Activated CD8-positive, alpha-beta memory T cell treated with anti-CD3 and anti-CD28 coated beads, Interleukin-2, amount 50 U/mL, for 24 hours (primary cell): ENCODE measurements at regions not wholly inside any gene's neighbourhood (a gene's known extent, or its start where the extent isn't known, plus 50 kb on each side); places are given as distances from the start of the nearest gene placed in this dataset.

ENCODE experiments used
- DNase-seq: peaks from one replicate; pipeline ENCODE4 v3.0.0-alpha.2; 2020; ENCODE audit errors: extremely low read depth

- no peak for DNase-seq
These were observed 125.1 kb downstream of the ETS2 start for GRCh38 chr21:38930853-38931252.

- DNase-seq: no peak
These were observed 124.3 kb downstream of the ETS2 start for GRCh38 chr21:38930066-38930465.

GRCh38 chr21:38929652-38930051 lies 123.9 kb downstream of the ETS2 start:
- DNase-seq: no peak

- DNase-seq: no peak
These were observed 123.4 kb downstream of the ETS2 start for GRCh38 chr21:38929142-38929541.

- DNase-seq: no peak
These were observed 122.0 kb downstream of the ETS2 start for GRCh38 chr21:38927776-38928175.

GRCh38 chr21:38925923-38926322 lies 120.2 kb downstream of the ETS2 start:
- DNase-seq: no peak

- DNase-seq: no peak
These were observed 119.7 kb downstream of the ETS2 start for GRCh38 chr21:38925478-38925877.

GRCh38 chr21:38924954-38925353 lies 119.2 kb downstream of the ETS2 start:
- DNase-seq: no peak

- no peak for DNase-seq
These were observed 117.7 kb downstream of the ETS2 start for GRCh38 chr21:38923429-38923828.

- DNase-seq: no peak
These were observed 116.9 kb downstream of the ETS2 start for GRCh38 chr21:38922474-38923235.

- DNase-seq: no peak
These were observed 116.0 kb downstream of the ETS2 start for GRCh38 chr21:38921511-38922251.

- DNase-seq: no peak
These were observed 115.1 kb downstream of the ETS2 start for GRCh38 chr21:38920631-38921398.

GRCh38 chr21:38918607-38919346 lies 113.0 kb downstream of the ETS2 start:
- no peak for DNase-seq

- DNase-seq: no peak
These were observed 111.5 kb downstream of the ETS2 start for GRCh38 chr21:38917043-38917774.

GRCh38 chr21:38916214-38916964 lies 110.7 kb downstream of the ETS2 start:
- DNase-seq: no peak

GRCh38 chr21:38915546-38915945 lies 109.8 kb downstream of the ETS2 start:
- no peak for DNase-seq

- no peak for DNase-seq
These were observed 109.0 kb downstream of the ETS2 start for GRCh38 chr21:38914528-38915293.

- no peak for DNase-seq
These were observed 108.3 kb downstream of the ETS2 start for GRCh38 chr21:38913893-38914527.
